RWPE1 (cell line): ENCODE measurements at regions not wholly inside any gene's neighbourhood (a gene's known extent, or its start where the extent isn't known, plus 50 kb on each side); places are given as distances from the start of the nearest gene placed in this dataset.

ENCODE experiments used
- CTCF ChIA-PET: fragments of 350-600 bp; sonication (Branson Sonifier 250); formaldehyde crosslinking; extraction: SDS; loops from one replicate; lab custom pipeline; 2021; lab: Yijun Ruan, JAX
- POLR2A ChIA-PET: fragments of 400-600 bp; formaldehyde crosslinking; extraction: SDS; loops from one replicate; lab custom pipeline; 2020; ENCODE audit warnings: antibody characterized with exemption; ENCODE audit not compliant: low non-redundant PET; lab: Yijun Ruan, JAX
- DNase-seq: peaks from one replicate; pipeline ENCODE4 v3.0.0; 2012; ENCODE audit warnings: low spot score
- H3K27ac ChIP-seq: fragments of 450-650 bp; 2 replicates; pipeline ENCODE4 v1.5.1; 2017
- TF ChIP-seq, protein P1 (sequence below): fragments of 450-650 bp; conservative IDR thresholded peaks from 2 replicates; pipeline ENCODE4 v1.5.1; 2017; ENCODE audit warnings: low read depth, mild to moderate bottlenecking

DNA sequence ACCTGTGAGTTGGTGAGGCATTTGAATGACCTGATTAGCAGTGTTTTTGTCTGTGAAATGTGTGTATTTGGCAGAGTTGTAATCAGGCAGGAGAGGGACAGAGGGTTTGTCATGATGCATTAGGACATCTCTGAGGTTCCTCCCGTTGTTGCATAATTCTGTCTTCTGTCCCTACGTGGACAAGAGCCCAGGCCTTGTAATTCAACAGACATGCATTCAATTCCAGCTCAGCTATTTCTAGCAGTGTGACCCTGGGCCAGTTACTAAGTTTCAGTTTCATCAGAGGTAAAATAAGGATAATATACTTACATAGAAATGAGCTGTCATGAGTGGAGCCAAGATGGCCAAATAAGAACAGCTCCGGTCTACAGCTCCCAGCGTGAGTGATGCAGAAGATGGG lies 208.6 kb downstream of the SLC38A4 start:
- no peak overlapping the region for H3K27ac ChIP-seq
- ChIA-PET CTCF (no interaction called here), POLR2A (no interaction called here)
- TF ChIP-seq, protein P1, sequence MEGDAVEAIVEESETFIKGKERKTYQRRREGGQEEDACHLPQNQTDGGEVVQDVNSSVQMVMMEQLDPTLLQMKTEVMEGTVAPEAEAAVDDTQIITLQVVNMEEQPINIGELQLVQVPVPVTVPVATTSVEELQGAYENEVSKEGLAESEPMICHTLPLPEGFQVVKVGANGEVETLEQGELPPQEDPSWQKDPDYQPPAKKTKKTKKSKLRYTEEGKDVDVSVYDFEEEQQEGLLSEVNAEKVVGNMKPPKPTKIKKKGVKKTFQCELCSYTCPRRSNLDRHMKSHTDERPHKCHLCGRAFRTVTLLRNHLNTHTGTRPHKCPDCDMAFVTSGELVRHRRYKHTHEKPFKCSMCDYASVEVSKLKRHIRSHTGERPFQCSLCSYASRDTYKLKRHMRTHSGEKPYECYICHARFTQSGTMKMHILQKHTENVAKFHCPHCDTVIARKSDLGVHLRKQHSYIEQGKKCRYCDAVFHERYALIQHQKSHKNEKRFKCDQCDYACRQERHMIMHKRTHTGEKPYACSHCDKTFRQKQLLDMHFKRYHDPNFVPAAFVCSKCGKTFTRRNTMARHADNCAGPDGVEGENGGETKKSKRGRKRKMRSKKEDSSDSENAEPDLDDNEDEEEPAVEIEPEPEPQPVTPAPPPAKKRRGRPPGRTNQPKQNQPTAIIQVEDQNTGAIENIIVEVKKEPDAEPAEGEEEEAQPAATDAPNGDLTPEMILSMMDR, result no peak
- no peak for DNase-seq

DNA sequence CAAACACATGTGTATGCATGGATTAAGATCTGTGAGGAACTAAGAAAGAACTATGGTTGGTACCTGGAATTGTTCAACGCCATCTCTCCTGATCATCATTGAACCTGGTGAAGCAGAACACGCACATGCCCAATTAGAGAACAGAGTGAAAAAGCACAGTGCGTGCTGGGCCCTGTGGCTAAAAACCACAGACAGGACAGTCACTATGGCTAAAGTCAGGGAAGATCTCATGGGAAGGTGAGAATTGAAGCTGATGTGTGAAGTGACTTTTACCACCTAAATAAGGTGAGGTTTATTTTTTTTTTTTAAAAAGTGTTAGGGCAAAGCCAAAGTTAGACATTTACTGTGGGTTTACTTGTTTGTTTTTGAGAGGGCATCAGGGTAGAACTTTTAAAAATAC lies 215.0 kb downstream of the SLC38A4 start:
- H3K27ac ChIP-seq, result no peak overlapping the region
- no peak for DNase-seq
- TF ChIP-seq, protein P1, result no peak
- CTCF ChIA-PET, result no interaction called here
- POLR2A ChIA-PET, result no interaction called here

DNA sequence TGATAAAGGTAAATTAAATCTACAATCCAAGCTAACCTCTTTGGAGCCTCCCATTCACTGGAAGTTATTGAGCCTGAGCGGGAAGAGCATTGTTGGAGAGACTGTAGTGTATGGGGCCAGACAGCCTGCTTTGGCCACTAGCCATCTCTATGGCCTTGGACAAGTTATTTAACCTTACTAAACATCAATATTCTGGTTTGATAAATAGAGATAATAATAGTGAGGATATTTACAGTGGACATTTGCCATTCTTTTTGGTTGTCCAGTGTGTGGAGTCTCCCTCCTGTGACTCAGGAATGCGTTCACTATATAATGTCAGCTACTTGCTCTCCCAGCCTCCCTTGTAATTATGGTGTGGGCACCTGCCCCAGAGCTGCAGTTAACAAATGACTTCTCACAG lies 216.1 kb downstream of the SLC38A4 start:
- H3K27ac ChIP-seq, result no peak overlapping the region
- ChIA-PET POLR2A (no interaction called here), CTCF (interaction anchor here (0.6 kb wide), 2 partner anchors 14 to 278 kb away, joined by 3 to 4 read pairs; no protein-coding TSS in a partner anchor)
- TF ChIP-seq, protein P1, result no peak
- DNase-seq, result no peak

DNA sequence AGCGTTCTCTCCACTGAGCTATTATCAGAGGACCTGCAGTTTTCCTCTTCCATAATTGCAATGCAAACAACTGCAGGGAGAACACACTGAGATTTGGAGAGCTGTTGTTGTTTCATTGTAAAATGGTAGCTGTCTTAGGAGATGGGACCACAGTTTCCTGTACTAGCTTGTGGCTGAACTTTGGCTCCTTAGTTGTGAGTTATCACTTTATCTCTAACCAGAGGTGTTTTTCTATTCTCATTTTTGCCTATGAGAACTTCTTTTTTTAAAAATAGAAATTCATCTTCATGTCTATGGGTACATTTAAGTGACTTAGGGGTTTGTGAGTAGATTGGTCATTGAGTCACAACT lies 216.5 kb downstream of the SLC38A4 start:
- ChIA-PET POLR2A (no interaction called here), CTCF (no interaction called here)
- TF ChIP-seq, protein P1, result no peak
- no peak overlapping the region for H3K27ac ChIP-seq
- DNase-seq, result no peak

DNA sequence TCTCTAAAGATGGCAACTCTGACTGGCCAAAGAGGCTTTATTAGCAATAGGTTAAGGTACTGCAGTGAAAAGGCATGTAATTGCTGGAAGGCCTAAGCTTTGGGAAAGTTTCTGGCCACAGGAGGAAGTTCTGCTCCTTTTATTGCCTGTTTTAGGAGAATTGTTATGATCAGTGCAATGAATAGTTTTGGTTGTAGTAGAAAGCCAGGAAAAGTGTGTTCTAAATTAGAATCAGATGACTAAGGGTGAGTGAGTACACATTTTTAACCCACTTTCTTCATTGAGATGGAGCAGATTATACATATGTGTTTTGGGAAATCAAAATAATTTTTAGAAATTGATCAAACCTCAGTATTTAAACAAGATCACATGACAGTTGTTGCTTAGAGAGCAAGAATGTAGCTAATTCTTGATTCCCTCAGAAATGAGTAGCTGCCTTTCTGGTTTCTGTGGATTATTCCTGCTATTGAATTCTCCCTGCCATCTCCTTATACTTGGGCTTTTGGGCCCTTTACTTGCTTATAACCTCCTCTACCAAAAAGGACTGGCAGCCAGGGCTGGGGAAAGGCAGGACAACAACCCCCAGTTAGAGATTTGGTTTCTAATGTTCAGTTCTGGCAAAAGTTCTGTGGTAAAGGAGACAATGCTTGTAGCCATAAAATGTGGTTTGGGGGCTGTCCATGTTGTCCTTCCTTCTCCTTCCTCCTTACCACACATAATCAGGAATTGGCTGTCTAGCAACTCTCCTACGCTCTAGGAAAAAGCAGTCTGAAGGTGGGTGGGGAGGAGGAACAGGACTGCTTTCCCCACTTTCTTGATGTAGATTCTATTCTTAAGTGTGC lies 217.1 kb downstream of the SLC38A4 start:
- TF ChIP-seq, protein P1, result no peak
- DNase-seq, result no peak
- POLR2A ChIA-PET, result no interaction called here
- no peak overlapping the region for H3K27ac ChIP-seq
- CTCF ChIA-PET, result no interaction called here

DNA sequence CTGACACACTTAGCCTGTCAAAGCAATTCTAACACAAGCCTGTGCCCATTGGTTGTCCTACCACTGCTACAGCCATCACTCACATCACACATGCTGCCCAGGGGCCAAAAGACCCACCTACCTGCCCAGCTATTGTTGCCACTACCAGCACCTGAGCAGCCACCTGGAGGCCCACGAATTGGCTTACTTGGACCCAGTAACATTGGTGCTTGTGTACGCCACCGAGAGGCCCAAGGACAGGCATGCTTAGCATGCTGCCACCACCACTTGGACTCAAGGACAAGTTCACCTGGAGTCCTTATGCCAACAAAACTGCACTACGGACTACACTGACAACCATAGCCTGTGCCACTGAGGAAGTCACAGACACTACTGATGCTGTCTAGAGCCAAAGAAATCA lies 221.1 kb downstream of the SLC38A4 start:
- no peak for DNase-seq
- H3K27ac ChIP-seq, result no peak overlapping the region
- ChIA-PET CTCF (no interaction called here), POLR2A (no interaction called here)
- TF ChIP-seq, protein P1, result no peak
